Uterus (tissue), 3 donors: ENCODE measurements at regions not wholly inside any gene's neighbourhood (a gene's known extent, or its start where the extent isn't known, plus 50 kb on each side); places are given as distances from the start of the nearest gene placed in this dataset.

Source experiments
- DNase-seq, 2 donors: peaks; one replicate each; pipeline ENCODE4 v3.0.0-alpha.2; 2019 to 2020
- H3K27ac ChIP-seq, 2 donors: fragments of 200-600 bp; sonication (generic); 1 replicate in 1 of 2; 2 replicates in 1 of 2; pipeline ENCODE4 v1.5.1; 2016 to 2018
- H3K27me3 ChIP-seq, 2 donors: fragments of 200-600 bp; sonication (generic); one replicate each; pipeline ENCODE4 v1.5.1; 2018 to 2019; ENCODE audit warnings: control low read depth in 1 of 2
- H3K36me3 ChIP-seq, 2 donors: fragments of 200-600 bp; sonication (generic); one replicate each; pipeline ENCODE4 v1.5.1; 2019; ENCODE audit warnings: control low read depth in 1 of 2
- H3K4me1 ChIP-seq, 2 donors: fragments of 200-600 bp; sonication (generic); one replicate each; pipeline ENCODE4 v1.5.1; 2018 to 2019; ENCODE audit warnings: control low read depth in 1 of 2
- H3K4me3 ChIP-seq, 2 donors: fragments of 200-600 bp; sonication (generic); 1 replicate in 1 of 2; 2 replicates in 1 of 2; pipeline ENCODE4 v1.5.1; 2018 to 2019; ENCODE audit warnings: mild to moderate bottlenecking in 1 of 2
- H3K9me3 ChIP-seq, 2 donors: fragments of 200-600 bp; sonication (generic); one replicate each; pipeline ENCODE4 v1.5.1; 2019; ENCODE audit warnings: control low read depth in 1 of 2
- CTCF ChIP-seq, 4 experiments: fragments of 200-600 bp in 2 of 4; fragments of 450-650 bp in 2 of 4; sonication (generic) in 2 of 4; IDR thresholded peaks; one replicate each; pipeline ENCODE4 v1.5.1; 2016 to 2019; ENCODE audit warnings: antibody characterized with exemption in 4 of 4, mild to moderate bottlenecking in 2 of 4, moderate library complexity in 1 of 4
- POLR2A ChIP-seq, 2 donors: fragments of 450-650 bp; IDR thresholded peaks; one replicate each; pipeline ENCODE4 v1.6.1; 2016; ENCODE audit warnings: antibody characterized with exemption in 2 of 2, mild to moderate bottlenecking in 1 of 2, moderate library complexity in 1 of 2
- intact Hi-C: fragments of 100-400 bp; cut with DNase I; formaldehyde crosslinking; loops from one replicate; pipeline ENCODE4 v1.15.1; 2023; ENCODE audit warnings: low total_unique reads
- donor health status: DM: yes; HTN: yes; CAD: no.

DNA sequence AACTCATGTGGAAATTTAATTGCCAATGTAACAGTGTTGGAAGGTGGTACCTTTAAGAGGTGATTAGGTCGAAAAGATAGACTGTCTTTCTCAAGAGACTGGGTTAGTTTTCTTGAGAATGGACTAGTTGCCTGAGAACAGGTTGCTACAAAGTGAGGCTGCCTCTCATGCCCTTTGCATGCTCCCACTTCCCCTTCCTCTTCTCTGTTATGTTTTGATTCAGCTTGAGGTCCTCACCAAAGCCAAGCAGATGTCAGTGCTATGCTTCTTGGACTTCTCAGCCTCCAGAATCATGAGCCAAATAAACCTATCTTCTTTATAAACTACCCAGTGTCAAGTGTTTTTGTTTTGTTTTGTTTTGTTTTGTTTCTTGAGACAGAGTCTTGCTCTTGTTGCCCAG, 187.0 kb upstream of the RUNX1 start:
- Histone ChIP-seq H3K9me3 (no peaks in the 10 kb centered on the region), H3K4me1 (no peaks in the 10 kb centered on the region), H3K4me3 (no peak overlapping the region), H3K27me3 (no peaks in the 10 kb centered on the region), H3K36me3 (no peaks in the 10 kb centered on the region), H3K27ac (no peak overlapping the region)
- TF ChIP-seq CTCF (IDR thresholded peaks at IDR 0.05): no peak
- TF ChIP-seq POLR2A (IDR thresholded peaks at IDR 0.05): no peak
- intact Hi-C loops: no loop called here
- DNase-seq: no peak

DNA sequence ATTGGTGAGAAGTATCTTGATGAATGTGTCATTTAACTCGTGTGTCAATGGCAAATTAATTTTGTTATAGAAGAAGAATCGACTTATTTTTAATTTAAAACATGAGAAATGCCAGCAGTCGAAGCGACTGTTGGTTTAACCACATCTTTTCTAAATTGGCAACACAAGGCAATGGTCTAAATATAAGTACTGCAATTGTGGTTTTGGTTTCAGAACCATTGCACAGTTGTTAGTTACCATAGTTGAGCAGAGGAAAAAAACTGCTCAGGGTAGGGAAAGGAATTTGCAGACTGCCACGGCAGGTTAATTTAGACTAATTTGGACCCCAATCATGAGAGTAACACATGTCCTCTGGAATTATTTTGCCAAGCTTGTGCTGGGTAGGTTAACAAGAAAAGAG, 185.6 kb upstream of the RUNX1 start:
- no peak for TF ChIP-seq CTCF (IDR thresholded peaks at IDR 0.05)
- intact Hi-C loops: no loop called here

DNA sequence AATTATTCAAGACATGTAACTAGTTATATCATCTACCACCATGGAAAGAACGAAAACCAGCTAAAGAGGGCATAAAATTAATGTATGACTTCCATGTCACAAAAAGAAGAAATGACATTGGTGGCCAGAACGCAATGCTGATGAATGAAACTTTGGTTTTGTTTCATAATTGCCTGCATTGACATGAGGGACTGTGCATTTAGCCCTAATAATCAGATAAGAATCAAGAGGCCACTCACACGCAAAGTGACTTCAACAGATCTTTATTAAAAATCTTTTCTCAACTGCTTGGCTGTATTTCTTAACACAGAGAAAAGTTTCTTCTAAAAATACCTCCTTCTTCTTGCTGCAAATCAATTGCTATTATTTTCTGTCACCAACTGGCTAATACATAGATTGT, 184.7 kb upstream of the RUNX1 start:
- Histone ChIP-seq H3K4me3 (no peak overlapping the region), H3K27ac (no peak overlapping the region), H3K4me1 (no peaks in the 10 kb centered on the region), H3K9me3 (no peaks in the 10 kb centered on the region), H3K27me3 (no peaks in the 10 kb centered on the region), H3K36me3 (no peaks in the 10 kb centered on the region)
- no peak for DNase-seq
- intact Hi-C loops: no loop called here
- TF ChIP-seq CTCF (IDR thresholded peaks at IDR 0.05) (no peak), POLR2A (IDR thresholded peaks at IDR 0.05) (no peak)

More for the DNA sequence above, 185.6 kb upstream of the RUNX1 start:
- Histone ChIP-seq H3K4me1 (no peaks in the 10 kb centered on the region), H3K9me3 (no peaks in the 10 kb centered on the region), H3K36me3 (no peaks in the 10 kb centered on the region), H3K4me3 (no peak overlapping the region), H3K27me3 (no peaks in the 10 kb centered on the region), H3K27ac (no peak overlapping the region)
- no peak for DNase-seq

DNA sequence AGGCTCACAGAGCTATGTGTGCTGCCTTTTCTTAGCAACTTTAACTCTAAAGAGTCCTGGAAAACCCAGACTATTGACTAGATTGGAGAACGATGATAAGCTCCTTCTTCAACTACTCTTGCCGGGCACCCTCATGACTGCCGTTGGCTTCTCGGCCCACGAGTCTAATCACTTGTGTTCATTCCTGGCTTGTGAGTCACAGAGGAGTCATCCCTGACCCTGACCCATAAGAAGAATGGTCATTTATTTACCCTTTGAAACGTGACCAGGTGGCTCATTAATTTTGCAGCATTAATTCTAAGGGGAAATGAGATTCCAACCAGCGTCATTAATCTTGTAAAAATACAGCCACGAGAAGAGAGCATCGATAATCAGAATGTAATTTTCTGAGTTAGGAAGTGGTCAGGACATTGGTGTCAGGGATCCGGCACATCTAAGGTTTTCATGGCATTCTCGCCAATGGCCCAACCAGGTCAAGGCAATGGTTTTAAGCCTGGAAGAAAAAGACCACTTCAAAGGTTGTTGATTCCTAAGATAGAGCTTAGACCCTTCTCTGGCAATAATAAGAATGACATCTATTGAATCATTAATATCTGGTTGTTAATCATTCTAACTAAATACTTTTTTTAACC, 183.6 kb upstream of the RUNX1 start:
- TF ChIP-seq CTCF (IDR thresholded peaks at IDR 0.05): no peak
- no peak for TF ChIP-seq POLR2A (IDR thresholded peaks at IDR 0.05)
- no peaks in the 10 kb centered on the region for H3K4me1 ChIP-seq
- no peaks in the 10 kb centered on the region for H3K27me3 ChIP-seq
- H3K9me3 ChIP-seq: no peaks in the 10 kb centered on the region
- H3K36me3 ChIP-seq: no peaks in the 10 kb centered on the region
- no peak overlapping the region for H3K4me3 ChIP-seq
- intact Hi-C loops: no loop called here
- H3K27ac ChIP-seq: no peak overlapping the region
- DNase-seq: no peak

DNA sequence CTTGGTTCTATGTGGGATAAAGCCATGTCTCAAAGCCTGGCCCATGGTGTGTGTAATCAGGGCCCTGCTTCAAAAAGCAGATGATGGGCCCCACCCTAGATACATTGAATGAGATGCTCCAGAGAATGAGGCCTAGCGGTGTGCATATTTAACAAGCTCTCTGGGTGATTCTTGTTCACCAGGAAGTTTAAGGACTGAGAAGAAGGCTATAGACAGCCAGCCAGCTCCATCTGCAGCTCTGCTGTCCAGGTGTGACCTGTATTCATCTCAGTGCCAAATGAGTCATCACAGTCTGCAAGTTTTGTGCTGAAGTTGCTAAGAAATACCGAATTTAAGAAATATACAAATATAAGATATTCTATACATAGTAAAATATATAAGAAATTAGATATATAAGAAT, 182.0 kb upstream of the RUNX1 start:
- Histone ChIP-seq H3K27me3 (no peaks in the 10 kb centered on the region), H3K4me1 (no peaks in the 10 kb centered on the region), H3K9me3 (no peaks in the 10 kb centered on the region), H3K36me3 (no peaks in the 10 kb centered on the region), H3K4me3 (no peak overlapping the region), H3K27ac (no peak overlapping the region)
- no peak for DNase-seq
- intact Hi-C loops: no loop called here
- TF ChIP-seq POLR2A (IDR thresholded peaks at IDR 0.05) (no peak), CTCF (IDR thresholded peaks at IDR 0.05) (no peak)
